ENCODE measurements at regions not wholly inside any gene's neighbourhood (a gene's known extent, or its start where the extent isn't known, plus 50 kb on each side); places are given as distances from the start of the nearest gene placed in this dataset.

DNA sequence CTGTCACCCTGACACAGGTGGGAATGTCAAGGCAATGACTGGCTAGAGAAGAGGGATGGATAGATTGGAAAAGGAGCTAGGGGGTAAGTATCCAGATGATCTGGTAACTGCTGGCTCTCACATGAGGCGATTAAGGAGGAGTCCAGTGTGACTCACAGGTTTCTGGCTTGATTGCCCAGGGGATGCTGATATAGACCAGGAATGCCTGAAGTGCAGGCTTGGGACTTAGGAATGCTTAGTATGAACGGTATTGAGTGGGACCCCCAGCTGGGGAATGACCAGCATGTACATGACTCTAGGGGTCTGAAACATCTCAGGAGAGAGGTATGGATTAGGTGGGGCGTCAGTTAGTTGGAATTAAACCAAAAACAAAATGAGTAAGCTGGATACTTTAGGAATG is 65.8 kb upstream of the PRPS1 start (continued):
- TF ChIP-seq CHD7 (IDR thresholded peaks at IDR 0.05; ENCODE audit: insufficient replicate concordance, low read length) (no peak), FOSL1 (IDR thresholded peaks at IDR 0.05; ENCODE audit: insufficient read depth, low read depth, low read length) (no peak), CEBPB (IDR thresholded peaks at IDR 0.05; ENCODE audit: low read depth, low read length) (no peak), SAP30 (IDR thresholded peaks at IDR 0.05; ENCODE audit: insufficient read depth, insufficient replicate concordance, low read length) (no peak), ZNF274 (IDR thresholded peaks at IDR 0.05; ENCODE audit: borderline replicate concordance, extremely low read depth, low read length) (no peak), TEAD4 (IDR thresholded peaks at IDR 0.05; ENCODE audit: low read depth, low read length) (no peak), CTBP2 (IDR thresholded peaks at IDR 0.05; ENCODE audit: borderline replicate concordance, insufficient read depth, insufficient read length, low read length) (no peak), CHD1 (IDR thresholded peaks at IDR 0.05; ENCODE audit: low read depth, low read length) (no peak), SP2 (IDR thresholded peaks at IDR 0.05; ENCODE audit: low read length) (no peak), RNF2 (IDR thresholded peaks at IDR 0.05; ENCODE audit: borderline replicate concordance, low read depth, low read length, missing control alignments, poor library complexity, severe bottlenecking) (no peak), POLR2A (IDR thresholded peaks at IDR 0.05; ENCODE audit: control extremely low read depth in 1 of 2, low read depth in 2 of 2, low read length in 2 of 2) (no peak), JUN (IDR thresholded peaks at IDR 0.05; ENCODE audit: low read depth, low read length) (no peak), RFX5 (IDR thresholded peaks at IDR 0.05; ENCODE audit: borderline replicate concordance, low read depth, low read length) (no peak)

Measured in H1 (cell line).